DOHH2 (cell line): ENCODE measurements at regions not wholly inside any gene's neighbourhood (a gene's known extent, or its start where the extent isn't known, plus 50 kb on each side); places are given as distances from the start of the nearest gene placed in this dataset.

Experiments
- H3F3A ChIP-seq: fragments of 200-600 bp; sonication (generic), shearing (Covaris generic); 2 replicates; pipeline ENCODE4 v1.6.0; 2016; ENCODE audit warnings: antibody characterized with exemption, mild to moderate bottlenecking; ENCODE audit not compliant: control insufficient read depth, insufficient read depth
- H3K27ac ChIP-seq: fragments of 200-600 bp; sonication (generic); 2 replicates; pipeline ENCODE4 v1.5.1; 2014; ENCODE audit warnings: low read depth, mild to moderate bottlenecking, low read length, moderate library complexity
- H3K27me3 ChIP-seq: fragments of 200-600 bp; sonication (generic); 2 replicates; pipeline ENCODE4 v1.6.1; 2014; ENCODE audit warnings: mild to moderate bottlenecking, low read length, mixed read lengths; ENCODE audit not compliant: control insufficient read depth
- H3K36me3 ChIP-seq: fragments of 200-600 bp; sonication (generic); 2 replicates; pipeline ENCODE4 v1.6.1; 2014; ENCODE audit warnings: mild to moderate bottlenecking, low read length, moderate library complexity, mixed read lengths; ENCODE audit not compliant: control insufficient read depth
- H3K4me1 ChIP-seq: fragments of 200-600 bp; sonication (generic); 2 replicates; pipeline ENCODE4 v1.6.1; 2014; ENCODE audit warnings: mild to moderate bottlenecking, low read length, mixed read lengths; ENCODE audit not compliant: control insufficient read depth
- H3K4me2 ChIP-seq: fragments of 200-600 bp; sonication (generic); 2 replicates; pipeline ENCODE4 v1.6.0; 2014; ENCODE audit warnings: mild to moderate bottlenecking, low read length, moderate library complexity
- H3K4me3 ChIP-seq: fragments of 200-600 bp; sonication (generic); 2 replicates; pipeline ENCODE4 v1.5.1; 2014; ENCODE audit warnings: mild to moderate bottlenecking, low read length, mixed read lengths
- H3K79me2 ChIP-seq: fragments of 200-600 bp; sonication (generic); 2 replicates; pipeline ENCODE4 v1.6.1; 2014; ENCODE audit warnings: mild to moderate bottlenecking, low read length, mixed read lengths; ENCODE audit not compliant: control insufficient read depth
- H3K9me2 ChIP-seq: fragments of 200-600 bp; sonication (generic); replicated peaks from 2 replicates; pipeline ENCODE4 v1.6.1; 2014; ENCODE audit warnings: mild to moderate bottlenecking, low read length, mixed read lengths; ENCODE audit not compliant: control insufficient read depth
- H3K9me3 ChIP-seq: fragments of 200-600 bp; sonication (generic); 2 replicates; pipeline ENCODE4 v1.6.1; 2014; ENCODE audit warnings: antibody characterized with exemption, low read length, mixed read lengths; ENCODE audit not compliant: control insufficient read depth, insufficient read depth
- H4K20me1 ChIP-seq: fragments of 200-600 bp; sonication (generic); 2 replicates; pipeline ENCODE4 v1.6.0; 2014; ENCODE audit warnings: low read depth, mild to moderate bottlenecking, antibody characterized with exemption, low read length, moderate library complexity; ENCODE audit not compliant: control insufficient read depth, insufficient read depth
- CTCF ChIP-seq: fragments of 200-600 bp; sonication (generic); IDR thresholded peaks from one replicate; pipeline ENCODE4 v1.5.1; 2014; ENCODE audit warnings: antibody characterized with exemption, mild to moderate bottlenecking, low read depth, low read length; ENCODE audit not compliant: poor library complexity, severe bottlenecking
- EZH2phosphoT487 ChIP-seq: fragments of 200-600 bp; sonication (generic); IDR thresholded peaks from 2 replicates; pipeline ENCODE4 v1.6.1; 2017; ENCODE audit warnings: borderline replicate concordance, mild to moderate bottlenecking, antibody characterized with exemption, low read length, moderate library complexity, mixed read lengths

- H3K27ac ChIP-seq = no peak overlapping the region
- no peaks in the 10 kb centered on the region for H4K20me1 ChIP-seq
- no peaks in the 10 kb centered on the region for H3K9me3 ChIP-seq
- no peaks in the 10 kb centered on the region for H3K27me3 ChIP-seq
- no peaks in the 10 kb centered on the region for H3K4me1 ChIP-seq
- no peaks in the 10 kb centered on the region for H3K79me2 ChIP-seq
- no peaks in the 10 kb centered on the region for H3K36me3 ChIP-seq
- TF ChIP-seq CTCF = no peak
- TF ChIP-seq EZH2phosphoT487 = no peak
- no peak overlapping the region for H3K4me2 ChIP-seq
- H3K4me3 ChIP-seq = no peak overlapping the region
- H3F3A ChIP-seq = no peaks in the 10 kb centered on the region
- no peaks in the 10 kb centered on the region for H3K9me2 ChIP-seq
Measured at GRCh38 chrX:106378616-106379015, 210.5 kb downstream of the PWWP3B start.

- H3K4me3 ChIP-seq = no peak overlapping the region
- no peaks in the 10 kb centered on the region for H3K9me3 ChIP-seq
- no peaks in the 10 kb centered on the region for H3K79me2 ChIP-seq
- H3K27me3 ChIP-seq = no peaks in the 10 kb centered on the region
- H3K27ac ChIP-seq = no peak overlapping the region
- TF ChIP-seq CTCF (no peak), EZH2phosphoT487 (no peak)
- H3K36me3 ChIP-seq = no peaks in the 10 kb centered on the region
- no peaks in the 10 kb centered on the region for H3F3A ChIP-seq
- H3K4me1 ChIP-seq = no peaks in the 10 kb centered on the region
- H4K20me1 ChIP-seq = no peaks in the 10 kb centered on the region
- no peaks in the 10 kb centered on the region for H3K9me2 ChIP-seq
- no peak overlapping the region for H3K4me2 ChIP-seq
Measured at GRCh38 chrX:106391284-106391911, 220.4 kb upstream of the RADX start.

GRCh38 chrX:106392346-106392745 lies 219.4 kb upstream of the RADX start:
- no peaks in the 10 kb centered on the region for H3F3A ChIP-seq
- no peak overlapping the region for H3K27ac ChIP-seq
- H3K9me2 ChIP-seq = no peaks in the 10 kb centered on the region
- H3K4me1 ChIP-seq = no peaks in the 10 kb centered on the region
- TF ChIP-seq CTCF = no peak
- no peak for TF ChIP-seq EZH2phosphoT487
- no peaks in the 10 kb centered on the region for H3K36me3 ChIP-seq
- no peaks in the 10 kb centered on the region for H4K20me1 ChIP-seq
- H3K4me2 ChIP-seq = no peak overlapping the region
- no peak overlapping the region for H3K4me3 ChIP-seq
- H3K9me3 ChIP-seq = no peaks in the 10 kb centered on the region
- H3K27me3 ChIP-seq = no peaks in the 10 kb centered on the region
- H3K79me2 ChIP-seq = no peaks in the 10 kb centered on the region
